NCI-H748 treated with DMSO at 0.1 percent for 48 hours (cell line): ENCODE measurements at regions not wholly inside any gene's neighbourhood (a gene's known extent, or its start where the extent isn't known, plus 50 kb on each side); places are given as distances from the start of the nearest gene placed in this dataset.

Source experiments
- DNase-seq: peaks from one replicate; lab custom pipeline; 2025; lab: John Stamatoyannopoulos, UW

- no peak for DNase-seq
Observed at GRCh38 chr20:60430516-60431001, 472.3 kb downstream of the CDH26 start.

- no peak for DNase-seq
Observed at GRCh38 chr20:60431349-60431748, 473.1 kb downstream of the CDH26 start.

DNA sequence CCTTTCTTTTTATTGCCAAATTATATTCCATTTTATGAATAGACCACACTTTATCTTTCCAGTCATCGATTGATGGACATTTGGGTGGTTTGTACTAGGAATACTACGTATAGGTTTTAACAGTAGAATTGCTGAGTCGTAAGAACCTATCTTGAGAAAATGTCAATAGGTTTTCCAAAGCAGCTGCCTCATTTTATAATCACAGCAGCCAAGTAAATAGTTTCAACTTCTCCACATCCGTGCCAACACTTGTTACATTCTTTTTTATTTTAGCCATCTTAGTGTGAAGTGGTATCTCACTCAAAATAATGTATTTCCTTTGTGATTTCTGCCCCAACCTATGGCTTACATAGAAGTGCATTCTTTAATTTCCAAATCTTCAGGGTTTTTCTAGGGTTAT lies 479.2 kb downstream of the CDH26 start:
- no peak for DNase-seq

DNA sequence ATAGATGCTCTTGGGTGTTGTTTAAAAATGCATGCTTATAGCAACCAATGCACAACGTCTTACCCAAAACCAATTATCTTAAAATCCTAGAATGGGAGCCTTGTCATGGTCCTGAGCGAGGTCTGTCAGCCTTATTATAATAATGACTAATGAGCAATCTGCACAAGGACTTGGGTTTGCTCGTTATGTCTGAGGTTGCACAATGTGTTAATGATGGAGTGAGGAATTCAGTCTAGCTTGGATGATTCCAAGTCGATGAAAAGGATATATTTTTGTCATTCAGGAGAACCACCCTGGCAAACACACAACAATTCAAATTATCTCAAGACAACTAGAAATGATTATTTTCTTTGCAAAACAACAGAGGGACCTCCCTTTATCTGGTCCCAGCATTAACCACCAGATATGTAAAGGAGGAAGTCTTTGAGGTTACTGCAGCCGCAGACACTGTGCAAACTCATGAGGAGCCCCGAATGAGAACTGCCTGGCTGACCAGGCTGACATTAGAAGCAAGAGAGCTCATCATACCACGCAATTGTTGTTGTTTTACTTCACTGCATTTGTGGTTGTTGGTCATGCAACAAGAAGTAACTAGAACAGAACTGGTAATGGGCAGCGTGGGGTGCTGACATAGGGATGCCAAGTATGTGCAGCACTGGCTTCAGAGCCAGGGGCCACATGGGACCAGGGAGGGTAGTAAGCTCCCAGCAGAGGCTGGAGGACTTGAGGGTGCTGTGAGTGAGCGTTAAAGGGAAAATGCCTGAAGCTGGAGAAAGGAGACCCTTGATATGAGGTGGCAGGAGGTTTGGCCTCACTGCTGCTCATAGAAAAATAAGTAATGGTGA lies 488.3 kb downstream of the CDH26 start:
- no peak for DNase-seq

- no peak for DNase-seq
Observed at GRCh38 chr20:60447703-60448102, 489.5 kb downstream of the CDH26 start.

GRCh38 chr20:60453388-60454246 lies 495.4 kb downstream of the CDH26 start:
- DNase-seq = no peak

DNA sequence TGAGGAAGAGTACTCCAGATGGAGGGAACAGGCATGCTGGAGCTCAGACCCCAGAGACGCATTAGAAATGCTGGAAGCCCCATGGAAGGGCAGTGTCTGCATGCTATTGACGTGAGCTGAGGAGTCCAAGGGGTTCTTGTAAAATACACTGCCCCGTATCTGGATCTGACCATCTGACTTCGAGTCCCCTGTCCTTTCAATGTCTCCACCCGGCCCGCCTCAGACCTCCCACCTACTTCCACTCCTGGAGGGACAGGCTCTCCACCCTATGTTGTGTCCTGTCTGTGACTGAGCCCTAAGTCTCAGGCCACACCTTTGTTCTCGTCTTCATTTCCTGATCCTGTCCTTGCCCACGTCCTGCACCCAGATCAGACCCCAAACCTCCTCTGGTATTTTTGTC lies 496.3 kb downstream of the CDH26 start:
- DNase-seq = no peak

GRCh38 chr20:60455272-60455671 lies 497.0 kb downstream of the CDH26 start:
- no peak for DNase-seq

GRCh38 chr20:60459212-60459611 lies 501.0 kb downstream of the CDH26 start:
- DNase-seq = no peak

GRCh38 chr20:60461993-60462392 lies 503.8 kb downstream of the CDH26 start:
- DNase-seq = no peak

DNA sequence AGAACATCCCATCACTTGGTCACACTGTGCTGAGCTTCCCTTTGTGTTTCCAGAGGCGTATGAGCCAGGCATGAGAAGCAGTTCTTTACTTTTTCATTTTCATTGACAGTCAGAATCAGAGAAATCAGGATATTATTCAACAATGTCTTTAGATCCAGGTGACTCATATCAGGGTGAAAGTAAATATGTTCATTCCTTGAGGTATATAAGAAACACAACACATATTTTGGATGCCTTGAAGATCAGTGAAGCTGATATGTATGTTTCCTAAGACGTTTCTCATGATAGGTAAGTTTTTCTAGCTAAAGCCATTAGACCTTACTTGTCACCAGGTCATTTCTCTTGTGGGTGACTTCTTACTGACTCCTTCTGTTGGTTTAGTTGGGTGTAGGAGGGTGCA lies 505.6 kb downstream of the CDH26 start:
- DNase-seq = no peak

- DNase-seq = no peak
Observed at GRCh38 chr20:60465439-60465838, 507.2 kb downstream of the CDH26 start.

- no peak for DNase-seq
Observed at GRCh38 chr20:60465993-60466686, 507.9 kb downstream of the CDH26 start.

DNA sequence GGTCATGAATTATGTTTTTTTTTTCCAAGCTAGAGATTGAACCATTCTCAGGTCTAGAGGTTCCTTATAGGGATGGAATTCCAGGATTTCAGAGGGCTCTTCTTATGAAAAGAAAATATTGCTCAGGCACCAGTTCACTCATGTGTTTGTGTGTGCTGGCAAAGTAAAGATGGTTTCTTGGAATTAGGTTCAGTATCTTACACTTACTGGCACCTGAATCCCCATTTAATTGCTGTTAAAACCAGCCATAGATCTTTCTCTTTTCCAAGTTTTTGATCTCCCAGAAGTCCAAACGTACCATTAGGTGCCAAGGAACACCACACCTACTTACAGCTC lies 508.4 kb downstream of the CDH26 start:
- no peak for DNase-seq

GRCh38 chr20:60467078-60467477 lies 508.9 kb downstream of the CDH26 start:
- no peak for DNase-seq

DNA sequence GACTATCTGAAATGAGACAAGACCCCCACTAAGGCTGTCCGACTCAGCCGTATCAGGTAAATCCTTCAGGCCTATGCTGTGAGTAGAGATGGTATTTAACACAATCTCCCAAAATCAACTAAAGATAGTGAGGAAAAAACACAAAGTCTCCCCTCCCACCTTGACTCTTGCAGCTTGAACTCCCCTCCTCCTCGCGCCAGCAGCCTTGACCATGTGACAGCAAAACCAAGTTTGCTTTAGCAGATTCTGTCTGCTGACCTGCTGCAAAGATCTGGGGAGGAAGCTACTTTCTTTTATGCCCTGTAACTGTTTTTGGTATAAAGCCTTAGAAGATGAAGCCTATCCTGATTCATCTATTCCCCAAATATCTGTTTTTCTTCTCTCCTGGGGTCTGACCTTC lies 509.5 kb downstream of the CDH26 start:
- no peak for DNase-seq

DNA sequence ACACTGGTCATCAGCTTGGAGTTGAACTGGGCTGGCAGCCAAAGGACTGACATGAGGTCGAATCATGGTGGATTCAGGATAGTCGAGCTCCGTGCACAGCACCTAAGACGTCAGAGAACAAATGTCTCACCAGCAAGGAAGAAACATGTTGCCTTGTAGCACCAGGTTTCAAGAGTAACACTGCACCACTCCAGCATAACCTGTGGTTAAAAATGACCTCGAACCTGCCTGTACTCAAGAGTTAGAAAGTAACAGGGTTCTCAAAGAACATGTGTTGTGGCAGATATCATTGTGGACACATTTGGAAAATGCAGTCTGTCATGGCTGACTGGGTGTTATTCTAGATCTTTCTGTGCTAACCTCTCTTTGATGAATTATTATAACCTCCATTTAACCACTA lies 511.6 kb downstream of the CDH26 start:
- no peak for DNase-seq

DNA sequence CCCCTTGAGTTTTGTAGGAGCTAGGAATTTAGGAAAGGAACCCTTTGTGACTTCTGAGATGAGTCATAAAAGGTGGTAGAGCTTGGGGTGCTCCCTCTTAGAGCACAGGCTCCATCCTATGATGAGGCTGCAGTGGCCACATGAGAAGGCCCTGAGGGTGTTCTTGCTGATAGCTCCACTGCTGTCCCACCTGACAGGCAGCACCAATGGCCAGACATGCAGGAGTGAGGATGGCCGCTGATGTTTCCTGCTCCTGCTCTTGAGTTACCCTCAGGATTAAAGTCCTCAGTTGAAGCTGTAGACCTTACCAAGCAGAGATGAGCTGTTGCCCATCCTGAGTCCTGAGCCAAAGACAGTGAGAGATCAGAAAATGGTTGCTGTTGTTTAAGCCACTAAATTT lies 512.1 kb downstream of the CDH26 start:
- no peak for DNase-seq

DNA sequence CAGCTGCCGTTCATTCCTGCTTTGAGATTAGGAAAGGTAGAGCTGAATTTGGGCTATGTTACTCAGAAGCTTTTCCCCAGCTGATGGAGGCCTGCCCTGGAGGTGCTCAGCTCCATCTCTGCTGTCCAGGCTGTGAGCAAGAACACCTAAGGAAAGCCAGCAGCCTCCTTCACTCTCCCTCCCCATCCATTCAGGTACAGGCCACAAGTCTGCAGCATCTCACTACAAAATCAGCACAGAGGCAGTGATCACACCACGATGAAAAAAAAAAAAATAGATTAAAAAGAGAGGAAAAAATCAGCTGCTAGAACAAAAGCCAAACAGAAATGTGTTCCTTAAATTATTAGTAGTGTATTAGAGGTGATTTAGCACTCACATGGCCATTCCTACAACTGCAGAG lies 515.0 kb downstream of the CDH26 start:
- DNase-seq = no peak

DNA sequence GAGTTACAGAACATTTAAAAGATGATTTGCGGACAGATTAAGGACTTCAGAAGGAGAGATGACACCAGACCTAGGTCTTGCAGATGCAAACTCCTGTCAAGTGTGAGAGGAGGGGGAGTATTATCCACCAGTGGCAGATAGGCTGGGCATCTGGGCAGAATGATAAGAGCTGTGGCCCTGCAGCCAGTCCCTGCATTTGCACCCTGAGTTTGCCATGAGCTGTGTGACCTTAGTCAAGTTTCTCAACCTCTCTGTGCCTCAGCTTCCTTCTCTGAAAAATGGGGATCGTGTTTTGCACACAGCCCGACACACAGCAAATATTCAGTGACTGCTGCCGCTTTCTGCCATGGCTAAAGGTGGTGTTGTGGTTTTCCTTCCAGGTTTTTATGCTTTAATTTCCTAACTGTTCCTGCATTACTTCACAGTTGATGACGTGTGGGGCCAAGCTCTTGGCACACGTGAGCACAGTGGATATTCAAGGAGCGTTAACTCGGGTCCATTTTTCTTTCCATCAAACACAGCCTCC lies 516.2 kb downstream of the CDH26 start:
- no peak for DNase-seq

DNA sequence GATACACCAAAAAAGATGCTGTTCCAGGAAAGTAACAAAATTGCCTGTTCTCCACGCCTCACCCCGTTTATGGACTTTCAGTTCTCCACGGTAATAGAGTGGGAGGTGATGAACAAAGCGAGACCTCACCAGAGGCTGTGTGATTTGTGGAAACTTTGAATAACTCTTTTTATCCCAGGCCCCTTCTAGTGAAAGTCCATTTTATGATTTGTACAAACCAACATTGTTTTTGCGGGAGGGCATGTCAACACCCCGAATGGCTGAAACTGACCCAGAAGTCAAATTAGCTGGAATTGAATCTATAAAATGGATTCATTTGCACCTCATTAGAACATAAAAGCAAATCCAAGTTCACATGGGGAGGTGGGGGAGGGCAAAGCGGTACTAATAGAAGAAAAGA lies 517.8 kb downstream of the CDH26 start:
- no peak for DNase-seq

GRCh38 chr20:60477958-60478357 lies 519.7 kb downstream of the CDH26 start:
- DNase-seq = no peak
